GM19035 (cell line): ENCODE measurements at regions not wholly inside any gene's neighbourhood (a gene's known extent, or its start where the extent isn't known, plus 50 kb on each side); places are given as distances from the start of the nearest gene placed in this dataset.

Experiments used
- ATAC-seq: cut with Tn5 transposase; IDR thresholded peaks from one replicate; pipeline ENCODE4 v1.9.1; 2021; ENCODE audit not compliant: unreplicated experiment

- no peak for ATAC-seq
Observed at GRCh38 chr16:22754577-22754976, 59.4 kb upstream of the HS3ST2 start.

GRCh38 chr16:22757202-22757601 is 56.8 kb upstream of the HS3ST2 start:
- ATAC-seq, result no peak

GRCh38 chr16:22762486-22762885 is 51.5 kb upstream of the HS3ST2 start:
- ATAC-seq, result no peak

- no peak for ATAC-seq
Observed at GRCh38 chr16:22763437-22764080, 50.4 kb upstream of the HS3ST2 start.
